Suprapubic skin (tissue), 4 donors: ENCODE measurements at regions not wholly inside any gene's neighbourhood (a gene's known extent, or its start where the extent isn't known, plus 50 kb on each side); places are given as distances from the start of the nearest gene placed in this dataset.

Experiments
- DNase-seq, 2 donors: peaks; one replicate each; pipeline ENCODE4 v3.0.0-alpha.2; 2019; ENCODE audit warnings: low spot score in 2 of 2
- H3K27ac ChIP-seq: fragments of 200-600 bp; sonication (generic); one replicate; pipeline ENCODE4 v1.5.1; 2019
- H3K27me3 ChIP-seq: fragments of 200-600 bp; sonication (generic); one replicate; pipeline ENCODE4 v1.5.1; 2019
- H3K36me3 ChIP-seq: fragments of 200-600 bp; sonication (generic); one replicate; pipeline ENCODE4 v1.5.1; 2019
- H3K4me1 ChIP-seq: fragments of 200-600 bp; sonication (generic); one replicate; pipeline ENCODE4 v1.5.1; 2019
- H3K4me3 ChIP-seq: fragments of 200-600 bp; sonication (generic); one replicate; pipeline ENCODE4 v1.5.1; 2019; ENCODE audit warnings: mild to moderate bottlenecking
- H3K9me3 ChIP-seq: fragments of 200-600 bp; sonication (generic); one replicate; pipeline ENCODE4 v1.5.1; 2019
- CTCF ChIP-seq, 2 donors: fragments of 200-600 bp in 1 of 2; fragments of 450-650 bp in 1 of 2; sonication (generic) in 1 of 2; IDR thresholded peaks; one replicate each; pipeline ENCODE4 v1.5.1; 2016 to 2019; ENCODE audit warnings: antibody characterized with exemption in 2 of 2, mild to moderate bottlenecking in 1 of 2, moderate library complexity in 1 of 2
- EP300 ChIP-seq: sonication (generic); formaldehyde crosslinking; IDR thresholded peaks from one replicate; pipeline ENCODE4 v1.6.1; 2017; ENCODE audit warnings: antibody characterized with exemption
- POLR2A ChIP-seq, 2 donors: fragments of 450-650 bp; IDR thresholded peaks; one replicate each; pipeline ENCODE4 v1.6.1; 2017; ENCODE audit warnings: antibody characterized with exemption in 2 of 2, mild to moderate bottlenecking in 2 of 2, moderate library complexity in 2 of 2
- POLR2AphosphoS5 ChIP-seq, 3 donors: sonication (generic); formaldehyde crosslinking; IDR thresholded peaks; one replicate each; pipeline ENCODE4 v1.6.1; 2017; ENCODE audit warnings: antibody characterized with exemption in 3 of 3
- WGBS: methylation state at CpG from one replicate; pipeline ENCODE4 v1.1.5; 2018; 5-methylcytosine and 5-hydroxymethylcytosine counted together

- no peaks in the 10 kb centered on the region for H3K36me3 ChIP-seq
- peak in 1 of 2 donors; percentile 21 for DNase-seq
- H3K27me3 ChIP-seq = peaks cover under 1% of the 10 kb centered on the region
- 81% methylated on average over 3 of the region's 3 CpGs for WGBS
- TF ChIP-seq POLR2AphosphoS5 (IDR thresholded peaks at IDR 0.05) (no peak), POLR2A (IDR thresholded peaks at IDR 0.05) (no peak), EP300 (no peak), CTCF (IDR thresholded peaks at IDR 0.05) (no peak)
- no peak overlapping the region for H3K4me3 ChIP-seq
- H3K27ac ChIP-seq = no peak overlapping the region
- no peaks in the 10 kb centered on the region for H3K4me1 ChIP-seq
- no peaks in the 10 kb centered on the region for H3K9me3 ChIP-seq
Measured at GRCh38 chr5:133876266-133876665, 92.2 kb downstream of the C5orf15 start.

GRCh38 chr5:133875179-133875578, 93.2 kb downstream of the C5orf15 start:
- no peaks in the 10 kb centered on the region for H3K9me3 ChIP-seq
- no peak for DNase-seq
- H3K27me3 ChIP-seq = no peaks in the 10 kb centered on the region
- no peak overlapping the region for H3K4me3 ChIP-seq
- no peaks in the 10 kb centered on the region for H3K4me1 ChIP-seq
- no peaks in the 10 kb centered on the region for H3K36me3 ChIP-seq
- no peak overlapping the region for H3K27ac ChIP-seq
- no peak for TF ChIP-seq EP300
- TF ChIP-seq POLR2AphosphoS5 (IDR thresholded peaks at IDR 0.05) = no peak
- TF ChIP-seq POLR2A (IDR thresholded peaks at IDR 0.05) = no peak
- TF ChIP-seq CTCF (IDR thresholded peaks at IDR 0.05) = no peak
- WGBS = 85% methylated on average over 1 of the region's 1 CpG

- 39% methylated on average over 2 of the region's 2 CpGs for WGBS
- H3K9me3 ChIP-seq = no peaks in the 10 kb centered on the region
- H3K4me3 ChIP-seq = no peak overlapping the region
- H3K36me3 ChIP-seq = no peaks in the 10 kb centered on the region
- no peak overlapping the region for H3K27ac ChIP-seq
- no peaks in the 10 kb centered on the region for H3K27me3 ChIP-seq
- TF ChIP-seq POLR2AphosphoS5 (IDR thresholded peaks at IDR 0.05) = no peak
- TF ChIP-seq POLR2A (IDR thresholded peaks at IDR 0.05) = no peak
- no peak for TF ChIP-seq EP300
- no peak for TF ChIP-seq CTCF (IDR thresholded peaks at IDR 0.05)
- peaks cover 6% of the 10 kb centered on the region for H3K4me1 ChIP-seq
- no peak for DNase-seq
Measured at GRCh38 chr5:133873449-133873848, 95.0 kb downstream of the C5orf15 start.

DNA sequence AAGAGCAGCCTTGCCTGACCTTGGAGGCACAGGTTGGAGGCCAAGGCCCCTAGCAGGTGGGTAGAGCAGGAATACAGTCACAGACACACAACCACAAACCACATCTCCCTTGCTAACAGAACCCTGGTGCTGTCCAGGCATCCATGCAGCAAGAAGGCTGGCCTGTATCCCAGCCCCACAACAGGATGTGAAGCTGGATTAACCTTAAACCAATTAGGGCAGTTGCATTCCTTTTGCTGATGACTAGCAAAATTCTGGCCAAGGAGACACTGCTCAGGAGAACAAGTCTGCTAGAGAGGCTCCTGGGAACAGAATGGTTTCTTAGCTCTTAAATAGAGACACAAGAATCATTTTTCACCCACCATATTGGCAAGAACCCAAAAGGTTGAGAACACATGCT, 97.8 kb downstream of the C5orf15 start:
- no peak for DNase-seq
- Histone ChIP-seq H3K27ac (no peak overlapping the region), H3K4me3 (no peak overlapping the region), H3K27me3 (no peaks in the 10 kb centered on the region), H3K36me3 (no peaks in the 10 kb centered on the region), H3K9me3 (no peaks in the 10 kb centered on the region), H3K4me1 (peaks cover 16% of the 10 kb centered on the region)
- TF ChIP-seq POLR2AphosphoS5 (IDR thresholded peaks at IDR 0.05) = no peak

GRCh38 chr5:133869519-133870335, 98.7 kb downstream of the C5orf15 start:
- Histone ChIP-seq H3K27me3 (no peaks in the 10 kb centered on the region), H3K4me1 (peaks cover 16% of the 10 kb centered on the region), H3K4me3 (no peak overlapping the region), H3K36me3 (no peaks in the 10 kb centered on the region), H3K9me3 (no peaks in the 10 kb centered on the region), H3K27ac (no peak overlapping the region)
- no peak for DNase-seq
- WGBS = 64% methylated on average over 13 of the region's 13 CpGs
- TF ChIP-seq EP300 (no peak), POLR2AphosphoS5 (IDR thresholded peaks at IDR 0.05) (no peak), CTCF (IDR thresholded peaks at IDR 0.05) (no peak), POLR2A (IDR thresholded peaks at IDR 0.05) (no peak)
